ENCODE measurements at regions not wholly inside any gene's neighbourhood (a gene's known extent, or its start where the extent isn't known, plus 50 kb on each side); places are given as distances from the start of the nearest gene placed in this dataset.

- TF ChIP-seq, protein P1, sequence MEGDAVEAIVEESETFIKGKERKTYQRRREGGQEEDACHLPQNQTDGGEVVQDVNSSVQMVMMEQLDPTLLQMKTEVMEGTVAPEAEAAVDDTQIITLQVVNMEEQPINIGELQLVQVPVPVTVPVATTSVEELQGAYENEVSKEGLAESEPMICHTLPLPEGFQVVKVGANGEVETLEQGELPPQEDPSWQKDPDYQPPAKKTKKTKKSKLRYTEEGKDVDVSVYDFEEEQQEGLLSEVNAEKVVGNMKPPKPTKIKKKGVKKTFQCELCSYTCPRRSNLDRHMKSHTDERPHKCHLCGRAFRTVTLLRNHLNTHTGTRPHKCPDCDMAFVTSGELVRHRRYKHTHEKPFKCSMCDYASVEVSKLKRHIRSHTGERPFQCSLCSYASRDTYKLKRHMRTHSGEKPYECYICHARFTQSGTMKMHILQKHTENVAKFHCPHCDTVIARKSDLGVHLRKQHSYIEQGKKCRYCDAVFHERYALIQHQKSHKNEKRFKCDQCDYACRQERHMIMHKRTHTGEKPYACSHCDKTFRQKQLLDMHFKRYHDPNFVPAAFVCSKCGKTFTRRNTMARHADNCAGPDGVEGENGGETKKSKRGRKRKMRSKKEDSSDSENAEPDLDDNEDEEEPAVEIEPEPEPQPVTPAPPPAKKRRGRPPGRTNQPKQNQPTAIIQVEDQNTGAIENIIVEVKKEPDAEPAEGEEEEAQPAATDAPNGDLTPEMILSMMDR (IDR thresholded peaks at IDR 0.05): no peak
- TF ChIP-seq ZFX (IDR thresholded peaks at IDR 0.05; ENCODE audit: borderline replicate concordance): no peak
Measured at GRCh38 chr6:8269094-8269493, 166.3 kb downstream of the SLC35B3 start.

All from 22Rv1 (cell line).